ENCODE measurements at regions not wholly inside any gene's neighbourhood (a gene's known extent, or its start where the extent isn't known, plus 50 kb on each side); places are given as distances from the start of the nearest gene placed in this dataset.

- no peak for DNase-seq
Observed at GRCh38 chr7:85475071-85475470, 288.2 kb upstream of the SEMA3D start.

DNA sequence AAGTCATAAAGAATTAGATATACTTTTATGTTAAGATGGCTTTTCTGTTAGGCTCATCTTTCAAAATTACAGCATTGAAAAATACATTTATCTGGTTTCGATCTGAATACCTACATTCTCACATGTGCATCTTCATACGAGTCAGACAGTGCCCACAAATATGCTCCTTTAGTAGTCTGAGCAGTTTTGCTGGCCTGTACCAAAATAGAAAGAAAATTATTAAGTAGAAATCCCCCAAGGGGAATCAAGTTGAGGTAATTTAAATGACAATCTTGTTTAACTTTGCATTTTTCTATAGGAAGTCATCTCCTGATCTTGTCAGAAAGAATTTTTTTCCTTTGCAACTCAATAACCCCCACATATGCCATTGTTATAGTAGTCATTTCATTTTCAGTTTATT is 287.4 kb upstream of the SEMA3D start:
- DNase-seq: no peak

DNA sequence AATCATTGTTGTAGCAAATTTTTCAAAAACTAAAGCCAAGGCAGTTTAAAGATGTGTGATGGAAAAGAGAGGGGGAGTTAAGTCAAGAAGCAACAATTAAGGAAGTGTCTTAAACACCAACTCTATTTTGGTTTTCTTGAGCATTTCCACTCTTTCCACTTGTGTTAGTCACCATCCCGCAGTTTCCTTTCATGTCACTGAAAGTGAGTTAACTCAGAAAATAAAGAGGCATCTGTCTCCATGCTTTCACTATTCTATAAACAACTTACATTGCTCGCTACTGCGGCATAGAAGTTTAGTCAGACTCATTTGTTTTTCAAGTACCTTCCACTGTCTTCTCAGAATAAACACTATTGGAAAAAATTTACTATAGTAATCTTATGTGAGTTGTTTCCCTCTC is 284.9 kb upstream of the SEMA3D start:
- no peak for DNase-seq

DNA sequence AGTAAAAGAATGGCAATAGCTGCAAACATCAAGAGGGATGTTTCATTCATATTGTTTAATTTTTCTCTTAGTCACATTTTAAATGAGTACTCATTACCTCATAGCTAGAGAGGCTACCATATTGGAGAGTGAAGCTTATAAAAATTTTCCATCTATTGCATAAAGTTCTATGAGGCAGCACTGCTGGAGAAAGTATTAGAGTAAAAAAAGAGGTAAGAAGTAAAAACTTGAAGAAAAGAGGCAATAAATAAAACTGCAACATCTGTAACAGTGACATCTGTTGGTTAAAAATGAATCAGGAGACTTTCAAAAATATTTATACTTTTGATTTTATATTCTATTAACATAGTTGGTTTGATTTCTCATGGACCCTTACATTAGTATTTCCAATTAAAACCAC is 284.5 kb upstream of the SEMA3D start:
- no peak for DNase-seq

GRCh38 chr7:85469446-85470010 is 282.7 kb upstream of the SEMA3D start:
- DNase-seq: no peak

DNA sequence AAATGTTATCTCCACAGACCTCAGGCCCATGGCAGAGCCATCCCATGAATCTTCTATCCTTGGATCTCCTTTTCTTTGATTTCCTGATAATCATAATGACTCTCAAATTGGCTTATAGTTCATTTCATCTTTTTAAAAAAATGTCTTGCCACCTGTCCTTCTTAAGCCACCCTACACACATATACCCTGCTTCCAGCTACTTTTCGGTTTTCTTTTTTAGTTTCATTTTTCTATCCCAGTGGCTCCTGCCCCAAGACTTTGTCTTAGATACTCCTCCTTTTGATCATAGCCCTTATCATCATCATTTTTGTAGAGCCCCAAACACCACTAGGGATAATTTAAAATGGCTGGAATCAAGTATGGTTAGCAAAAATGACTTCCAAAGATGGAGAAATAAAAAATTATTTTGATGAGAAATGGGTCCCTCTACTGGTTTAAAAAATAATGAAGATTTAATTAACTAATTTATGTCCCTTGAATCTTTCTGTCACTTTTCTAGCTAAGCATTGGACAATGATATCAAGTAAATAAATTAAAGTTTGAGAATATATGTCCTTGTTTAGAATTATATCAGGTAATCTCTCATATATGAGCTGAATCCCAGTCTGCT is 277.3 kb upstream of the SEMA3D start:
- DNase-seq: no peak

DNA sequence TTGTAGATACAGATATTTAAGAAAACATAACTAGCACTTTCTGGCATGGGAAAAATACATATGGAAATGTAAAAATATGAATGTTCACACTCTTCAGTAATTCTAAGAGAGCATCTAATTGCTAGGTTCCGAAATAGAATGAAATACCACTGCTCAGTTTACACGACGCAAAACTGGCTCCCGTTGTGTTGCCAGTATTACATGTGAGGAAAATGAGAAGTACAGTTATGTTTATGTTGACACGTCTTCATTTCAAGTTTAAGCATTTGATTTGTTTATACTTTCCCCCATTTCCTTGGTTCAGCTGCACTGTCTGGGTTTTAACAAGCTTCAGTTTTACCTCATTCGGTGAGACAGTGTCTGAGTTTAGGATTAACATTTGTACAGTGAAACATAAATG is 275.8 kb upstream of the SEMA3D start:
- no peak for DNase-seq

DNA sequence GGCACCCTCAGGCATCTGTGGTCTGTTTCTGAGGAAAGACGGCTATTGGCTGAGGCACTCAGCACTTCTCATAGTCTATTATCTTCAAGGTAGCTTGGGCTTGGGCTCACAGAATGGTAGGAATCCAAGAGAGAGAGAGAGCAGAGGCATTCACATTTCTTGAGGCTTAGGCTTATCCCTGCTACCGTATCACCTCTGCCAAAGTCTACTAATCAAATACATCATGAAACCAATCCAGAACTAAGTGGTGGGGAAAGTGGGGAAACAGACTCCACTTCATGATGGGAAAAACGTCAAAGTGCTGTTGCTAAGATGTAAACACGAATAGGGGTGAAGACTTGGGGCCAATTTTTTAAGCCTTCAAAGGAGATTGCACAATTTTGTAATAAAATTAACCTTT is 271.1 kb upstream of the SEMA3D start:
- DNase-seq: no peak

- no peak for DNase-seq
Observed at GRCh38 chr7:85456254-85456653, 269.4 kb upstream of the SEMA3D start.

DNA sequence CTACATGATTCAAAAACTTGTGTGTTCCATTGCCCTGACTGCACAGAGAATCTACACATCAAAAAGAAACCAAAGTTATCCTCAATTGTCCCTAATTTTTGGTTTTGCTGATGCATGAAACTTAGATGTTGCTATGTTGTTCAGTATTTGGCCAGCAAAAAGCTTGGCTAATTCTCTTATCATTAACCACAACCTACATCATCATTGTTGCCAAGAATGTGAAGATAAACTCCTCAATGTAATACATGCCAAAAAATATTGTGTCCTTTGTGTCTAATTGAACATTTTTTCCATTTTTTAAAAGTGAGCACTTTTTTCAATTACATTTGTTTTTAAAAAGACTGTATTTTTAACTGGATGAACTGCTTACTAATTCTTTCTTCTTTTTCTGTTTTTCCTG is 268.0 kb upstream of the SEMA3D start:
- no peak for DNase-seq

DNA sequence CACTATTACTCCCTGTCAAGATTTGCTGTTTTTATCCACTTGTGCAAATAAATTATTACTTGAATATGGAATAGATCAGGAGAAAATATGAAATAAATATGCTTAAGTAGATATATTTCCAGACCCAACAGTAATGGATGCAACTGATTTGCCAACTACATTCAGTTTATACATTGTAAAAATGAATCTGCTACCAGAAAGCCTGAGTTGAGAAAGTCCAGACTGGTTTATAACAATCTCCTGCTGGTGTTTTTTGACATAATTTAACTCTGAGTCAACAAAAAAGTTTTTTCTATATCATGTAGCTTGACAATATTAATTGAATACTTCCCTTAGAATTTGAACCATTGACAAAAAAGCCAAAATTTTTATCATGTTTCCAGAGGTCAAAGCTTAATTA is 265.8 kb upstream of the SEMA3D start:
- no peak for DNase-seq

DNA sequence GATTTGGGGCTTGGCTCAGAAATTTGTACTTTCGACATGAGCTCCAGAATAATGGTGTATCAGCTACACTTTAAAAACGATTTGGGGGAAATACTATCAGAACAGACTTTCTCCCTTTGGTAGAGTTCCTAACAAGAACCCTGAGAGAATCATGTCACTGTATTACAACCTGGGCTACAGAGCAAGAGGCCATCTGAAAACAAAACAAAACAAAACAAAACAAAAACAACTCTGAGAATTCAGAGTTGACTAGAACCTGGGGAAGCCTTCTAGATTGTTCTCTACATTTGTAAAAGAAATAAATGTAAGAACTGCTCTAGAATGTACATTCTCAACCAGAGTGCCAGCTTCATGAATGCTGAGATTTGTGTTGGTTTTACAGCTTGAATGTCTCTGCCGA is 262.6 kb upstream of the SEMA3D start:
- no peak for DNase-seq

DNA sequence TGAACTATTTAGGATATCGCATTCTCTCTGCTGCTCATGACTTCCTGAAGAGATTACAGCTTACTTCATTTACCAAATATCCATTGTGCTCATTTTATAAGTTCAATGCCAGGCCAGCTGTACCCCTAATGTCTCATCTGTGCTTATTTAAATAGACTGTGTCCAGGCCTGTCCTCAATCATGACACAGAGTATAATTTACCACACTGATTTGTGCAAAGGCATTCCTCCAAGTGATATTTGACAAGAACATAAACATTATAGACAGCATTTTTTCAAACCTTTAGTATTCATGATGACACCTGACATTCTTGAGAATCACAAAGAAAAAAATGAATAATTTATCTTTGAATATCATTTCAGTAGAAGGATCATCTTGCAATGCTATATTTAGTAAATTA is 260.1 kb upstream of the SEMA3D start:
- DNase-seq: no peak

GRCh38 chr7:85426487-85426960 is 239.7 kb upstream of the SEMA3D start:
- DNase-seq: no peak

DNA sequence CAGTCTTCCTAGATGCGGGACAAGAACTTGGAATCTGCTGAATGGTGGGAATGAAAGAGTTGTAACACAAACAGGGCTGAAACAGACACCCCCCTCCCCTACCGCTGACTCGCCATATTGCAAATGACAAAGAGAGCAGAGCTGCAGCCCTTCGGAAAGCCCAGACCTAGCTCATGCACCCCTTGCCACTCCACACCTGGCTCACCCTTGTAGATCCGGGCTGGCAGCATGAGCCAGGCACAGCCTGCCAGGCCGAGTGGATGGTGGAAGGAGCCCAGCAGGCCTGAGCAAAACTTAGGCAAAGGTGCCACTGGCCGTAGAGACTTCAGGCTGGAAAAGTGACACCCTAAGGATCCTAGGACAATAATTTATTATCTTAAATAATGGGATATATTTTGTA is 237.4 kb upstream of the SEMA3D start:
- DNase-seq: no peak

GRCh38 chr7:85423209-85423895 is 236.5 kb upstream of the SEMA3D start:
- DNase-seq: no peak

DNA sequence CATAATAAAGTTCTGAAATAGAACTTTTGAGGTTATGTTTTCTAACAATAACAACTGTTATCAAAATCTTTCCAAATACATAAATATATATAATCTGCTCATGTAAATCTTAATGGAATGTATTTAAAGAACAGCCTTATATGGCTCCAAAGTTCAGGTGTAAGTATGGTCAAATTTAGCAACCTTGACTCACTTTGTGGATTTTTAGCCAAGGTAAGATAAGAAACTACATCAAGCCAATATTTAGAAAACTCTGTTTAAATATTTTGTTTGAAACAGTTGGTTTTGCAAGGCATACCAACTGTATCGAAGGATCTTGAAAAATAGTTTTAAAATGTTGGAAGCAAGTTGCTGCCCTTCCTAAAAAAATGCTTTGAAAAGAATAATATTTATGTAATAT is 228.9 kb upstream of the SEMA3D start:
- no peak for DNase-seq

GRCh38 chr7:85413718-85414117 is 226.9 kb upstream of the SEMA3D start:
- DNase-seq: no peak

DNA sequence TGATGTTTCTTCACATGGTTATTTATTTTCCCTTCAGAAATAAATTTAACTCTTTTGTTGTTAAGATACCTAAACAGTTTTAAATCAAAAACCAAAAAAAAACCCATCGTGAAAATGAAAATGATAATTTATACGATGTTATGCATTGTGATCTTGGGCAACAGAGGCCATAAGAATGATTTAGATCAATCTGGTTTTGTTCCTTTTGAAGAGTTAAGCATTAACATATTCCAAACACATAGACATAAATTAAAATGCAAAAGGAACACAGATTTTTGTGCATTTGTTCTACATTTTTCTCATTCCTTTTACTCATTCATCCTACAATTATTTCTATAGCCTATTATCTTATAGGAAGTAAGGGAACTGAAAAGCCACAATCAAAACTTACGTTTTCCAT is 226.1 kb upstream of the SEMA3D start:
- DNase-seq: no peak

DNA sequence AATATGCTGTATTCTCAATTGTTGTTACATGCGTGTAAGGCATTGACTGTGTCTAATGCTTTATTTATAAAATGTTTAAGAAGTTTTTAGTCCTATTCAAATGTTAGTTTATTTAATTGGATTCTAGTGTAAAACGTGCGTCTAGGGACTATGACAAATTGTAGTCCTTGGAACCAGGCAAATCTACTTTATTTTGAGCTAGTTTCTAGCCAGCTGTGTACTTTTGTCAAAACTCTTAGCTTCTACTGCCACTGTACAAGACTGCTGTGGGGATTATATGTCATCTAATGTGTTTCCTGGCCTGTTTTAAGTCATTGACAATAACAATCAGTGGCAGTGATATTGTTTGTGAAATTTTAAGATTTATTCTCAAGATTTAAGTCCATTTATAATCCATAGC is 220.5 kb upstream of the SEMA3D start:
- DNase-seq: no peak

GRCh38 chr7:85405016-85405902 is 218.4 kb upstream of the SEMA3D start:
- no peak for DNase-seq

DNA sequence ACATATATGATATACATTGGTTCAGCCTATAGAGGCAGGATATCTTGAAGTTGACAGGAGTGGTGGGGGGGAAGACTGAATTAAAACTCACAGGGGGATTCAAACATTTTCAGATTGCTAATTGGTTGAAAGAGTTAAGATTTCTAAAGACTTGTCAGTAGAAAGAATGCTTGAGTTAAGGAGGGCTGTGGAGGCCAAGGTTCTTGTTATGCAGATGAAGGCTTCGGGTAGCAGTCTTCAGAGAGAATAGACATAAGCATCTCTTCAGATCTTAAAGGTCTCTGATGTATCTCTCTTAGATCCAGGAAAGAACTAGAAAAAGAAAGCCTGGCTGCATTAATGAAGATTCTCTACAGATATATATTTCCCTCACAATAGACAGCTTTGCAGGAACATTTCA is 209.8 kb upstream of the SEMA3D start:
- no peak for DNase-seq

GRCh38 chr7:85392789-85393188 is 205.9 kb upstream of the SEMA3D start:
- DNase-seq: no peak

- no peak for DNase-seq
Observed at GRCh38 chr7:85392326-85392725, 205.5 kb upstream of the SEMA3D start.
